Spleen (tissue), 11 donors: ENCODE measurements at regions not wholly inside any gene's neighbourhood (a gene's known extent, or its start where the extent isn't known, plus 50 kb on each side); places are given as distances from the start of the nearest gene placed in this dataset.
"Not testable (repeated sequence)": the region's sequence is repeated elsewhere in the genome, so short reads cannot be mapped to it uniquely, and the experiment has no call there.

ENCODE experiments used
- DNase-seq: peaks from one replicate; pipeline ENCODE4 v3.0.0-alpha.2; 2020
- H3K27ac ChIP-seq, 8 donors: fragments of 200-600 bp; sonication (generic) in 7 of 8; 1 replicate in 4 of 8; 2 replicates in 4 of 8; pipeline versions ENCODE4 v1.5.0 to v1.8.0; 2016 to 2021; ENCODE audit warnings: inconsistent platforms in 4 of 8, mild to moderate bottlenecking in 4 of 8, moderate library complexity in 1 of 8
- H3K27me3 ChIP-seq, 7 donors: fragments of 200-600 bp; sonication (generic) in 6 of 7; replicated peaks in 1 of 7; 1 replicate in 4 of 7; 2 replicates in 3 of 7; pipeline versions ENCODE4 v1.5.0 to v1.8.0; 2016 to 2021; ENCODE audit warnings: inconsistent platforms in 3 of 7, mild to moderate bottlenecking in 1 of 7
- H3K36me3 ChIP-seq, 6 donors: fragments of 200-600 bp; sonication (generic) in 5 of 6; 1 replicate in 4 of 6; 2 replicates in 2 of 6; pipeline versions ENCODE4 v1.5.0 to v1.8.0; 2016 to 2021; ENCODE audit warnings: inconsistent platforms in 2 of 6
- H3K4me1 ChIP-seq, 6 donors: fragments of 200-600 bp; sonication (generic) in 5 of 6; 1 replicate in 3 of 6; 2 replicates in 3 of 6; pipeline versions ENCODE4 v1.5.0 to v1.8.0; 2016 to 2021; ENCODE audit warnings: inconsistent platforms in 3 of 6
- H3K4me3 ChIP-seq, 8 donors: fragments of 200-600 bp; sonication (generic) in 7 of 8; 1 replicate in 4 of 8; 2 replicates in 4 of 8; pipeline versions ENCODE4 v1.5.0 to v1.8.0; 2016 to 2021; ENCODE audit warnings: inconsistent platforms in 4 of 8, mild to moderate bottlenecking in 4 of 8, moderate library complexity in 2 of 8
- H3K9me3 ChIP-seq, 8 donors: fragments of 200-600 bp; sonication (generic) in 7 of 8; 1 replicate in 4 of 8; 2 replicates in 4 of 8; pipeline versions ENCODE4 v1.5.0 to v1.8.0; 2016 to 2021; ENCODE audit warnings: inconsistent platforms in 4 of 8
- POLR2A ChIP-seq, 3 donors: fragments of 450-650 bp; IDR thresholded peaks; one replicate each; pipeline ENCODE4 v1.5.1; 2017; ENCODE audit warnings: antibody characterized with exemption in 3 of 3, mild to moderate bottlenecking in 1 of 3
- POLR2AphosphoS5 ChIP-seq, 3 donors: sonication (generic); formaldehyde crosslinking; IDR thresholded peaks; one replicate each; pipeline ENCODE4 v1.5.1; 2017; ENCODE audit warnings: antibody characterized with exemption in 3 of 3
- WGBS, 5 donors: extraction: QIAGEN DNeasy Blood & Tissue Kit in 3 of 5; methylation state at CpG; one replicate each; pipeline versions ENCODE4 v1.1.5 to v1.1.7; 2013 to 2018; 5-methylcytosine and 5-hydroxymethylcytosine counted together
- intact Hi-C: fragments of 100-400 bp; cut with DNase I; formaldehyde crosslinking; loops from one replicate; pipeline ENCODE4 v1.15.0; 2023; ENCODE audit warnings: low total_unique reads
- TF ChIP-seq, protein P1 (sequence below), 11 experiments: fragments of 200-600 bp in 7 of 11; fragments of 450-650 bp in 4 of 11; sonication (generic) in 4 of 11; IDR thresholded peaks in 8 of 11; conservative IDR thresholded peaks in 3 of 11; 1 replicate in 7 of 11; 2 replicates in 4 of 11; pipeline versions ENCODE4 v1.4.0 to v1.8.0; 2016 to 2021; ENCODE audit warnings: antibody characterized with exemption in 11 of 11, inconsistent platforms in 4 of 11, mild to moderate bottlenecking in 1 of 11
- donor health status: healthy with polysubstance abuse.
- donor health status: DM: no; HTN: no; CAD: no; lungs with moderate emphysema.
- donor health status: DM: no; HTN: no; CAD: no.
- donor health status: Bipolar disorder and iron deficiency.
- donor health status: healthy.
- donor health status: DM: no; HTN: no; CAD: no.
- donor health status: DM: yes; HTN: yes; CAD: no.

GRCh38 chr9:29440449-29440848 lies 1867.2 kb upstream of the C9orf72 start:
- Histone ChIP-seq H3K27ac (no peak overlapping the region), H3K36me3 (no peaks in the 10 kb centered on the region), H3K4me3 (no peak overlapping the region), H3K4me1 (no peaks in the 10 kb centered on the region), H3K27me3 (no peaks in the 10 kb centered on the region), H3K9me3 (no peaks in the 10 kb centered on the region)
- TF ChIP-seq POLR2A (IDR thresholded peaks at IDR 0.05) (no peak), POLR2AphosphoS5 (IDR thresholded peaks at IDR 0.05) (no peak)
- TF ChIP-seq, protein P1, sequence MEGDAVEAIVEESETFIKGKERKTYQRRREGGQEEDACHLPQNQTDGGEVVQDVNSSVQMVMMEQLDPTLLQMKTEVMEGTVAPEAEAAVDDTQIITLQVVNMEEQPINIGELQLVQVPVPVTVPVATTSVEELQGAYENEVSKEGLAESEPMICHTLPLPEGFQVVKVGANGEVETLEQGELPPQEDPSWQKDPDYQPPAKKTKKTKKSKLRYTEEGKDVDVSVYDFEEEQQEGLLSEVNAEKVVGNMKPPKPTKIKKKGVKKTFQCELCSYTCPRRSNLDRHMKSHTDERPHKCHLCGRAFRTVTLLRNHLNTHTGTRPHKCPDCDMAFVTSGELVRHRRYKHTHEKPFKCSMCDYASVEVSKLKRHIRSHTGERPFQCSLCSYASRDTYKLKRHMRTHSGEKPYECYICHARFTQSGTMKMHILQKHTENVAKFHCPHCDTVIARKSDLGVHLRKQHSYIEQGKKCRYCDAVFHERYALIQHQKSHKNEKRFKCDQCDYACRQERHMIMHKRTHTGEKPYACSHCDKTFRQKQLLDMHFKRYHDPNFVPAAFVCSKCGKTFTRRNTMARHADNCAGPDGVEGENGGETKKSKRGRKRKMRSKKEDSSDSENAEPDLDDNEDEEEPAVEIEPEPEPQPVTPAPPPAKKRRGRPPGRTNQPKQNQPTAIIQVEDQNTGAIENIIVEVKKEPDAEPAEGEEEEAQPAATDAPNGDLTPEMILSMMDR (IDR thresholded peaks at IDR 0.05 in 8 of 11, conservative IDR thresholded peaks at IDR 0.05 in 3 of 11): no peak
- intact Hi-C loops: no loop called here
- no peak for DNase-seq
- 85 to 96% (median 89%) methylated on average over 4 of the region's 4 CpGs for WGBS, 5 donors

GRCh38 chr9:29445751-29446150 lies 1872.5 kb upstream of the C9orf72 start:
- no peaks in the 10 kb centered on the region for H3K4me1 ChIP-seq
- H3K9me3 ChIP-seq: peaks cover 0 to 7% (median under 1%) of the 10 kb centered on the region in 8 donors
- H3K4me3 ChIP-seq: no peak overlapping the region
- intact Hi-C loops: no loop called here
- TF ChIP-seq, protein P1 (IDR thresholded peaks at IDR 0.05 in 8 of 11, conservative IDR thresholded peaks at IDR 0.05 in 3 of 11): no peak
- TF ChIP-seq POLR2A (IDR thresholded peaks at IDR 0.05) (no peak), POLR2AphosphoS5 (IDR thresholded peaks at IDR 0.05) (no peak)
- H3K27me3 ChIP-seq: no peaks in the 10 kb centered on the region
- no peaks in the 10 kb centered on the region for H3K36me3 ChIP-seq
- DNase-seq: no peak
- no peak overlapping the region for H3K27ac ChIP-seq
- WGBS, 5 donors: 66 to 84% (median 70%) methylated on average over 3 of the region's 3 CpGs

GRCh38 chr9:29449306-29449705 lies 1876.0 kb upstream of the C9orf72 start:
- Histone ChIP-seq H3K4me3 (no peak overlapping the region), H3K27ac (no peak overlapping the region), H3K36me3 (no peaks in the 10 kb centered on the region), H3K4me1 (no peaks in the 10 kb centered on the region), H3K27me3 (no peaks in the 10 kb centered on the region), H3K9me3 (peaks cover 0 to 9% (median 2%) of the 10 kb centered on the region in 8 donors)
- TF ChIP-seq POLR2A (IDR thresholded peaks at IDR 0.05): no peak
- TF ChIP-seq POLR2AphosphoS5 (IDR thresholded peaks at IDR 0.05): no peak
- TF ChIP-seq, protein P1 (IDR thresholded peaks at IDR 0.05 in 8 of 11, conservative IDR thresholded peaks at IDR 0.05 in 3 of 11): no peak
- no peak for DNase-seq
- intact Hi-C loops: no loop called here

DNA sequence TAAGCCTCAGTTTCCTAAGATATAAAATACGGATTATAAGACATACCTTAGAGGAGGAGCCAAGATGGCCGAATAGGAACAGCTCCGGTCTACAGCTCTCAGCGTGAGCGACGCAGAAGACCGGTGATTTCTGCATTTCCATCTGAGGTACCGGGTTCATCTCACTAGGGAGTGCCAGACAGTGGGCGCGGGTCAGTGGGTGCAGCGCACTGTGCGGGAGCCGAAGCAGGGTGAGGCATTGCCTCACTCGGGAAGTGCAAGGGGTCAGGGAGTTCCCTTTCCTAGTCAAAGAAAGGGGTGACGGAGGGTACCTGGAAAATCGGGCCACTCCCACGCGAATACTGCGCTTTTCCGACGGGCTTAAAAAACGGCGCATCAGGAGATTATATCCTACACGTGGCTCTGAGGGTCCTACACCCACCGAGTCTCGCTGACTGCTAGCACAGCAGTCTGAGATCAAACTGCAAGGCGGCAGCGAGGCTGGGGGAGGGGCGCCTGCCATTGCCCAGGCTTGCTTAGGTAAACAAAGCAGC lies 1877.1 kb upstream of the C9orf72 start:
- H3K9me3 ChIP-seq, H3K27ac ChIP-seq, H3K27me3 ChIP-seq, intact Hi-C loops, DNase-seq, H3K36me3 ChIP-seq, H3K4me3 ChIP-seq, H3K4me1 ChIP-seq: not testable (repeated sequence)
- 82 to 93% (median 89%) methylated on average over 25 to 29 of the region's 29 CpGs for WGBS, 5 donors

GRCh38 chr9:29456940-29457339 lies 1883.7 kb upstream of the C9orf72 start:
- Histone ChIP-seq H3K27me3 (no peaks in the 10 kb centered on the region), H3K36me3 (no peaks in the 10 kb centered on the region), H3K4me1 (no peaks in the 10 kb centered on the region), H3K27ac (no peak overlapping the region), H3K9me3 (peaks cover 0 to 32% (median 9%) of the 10 kb centered on the region in 8 donors), H3K4me3 (no peak overlapping the region)
- intact Hi-C loops: no loop called here
- DNase-seq: no peak
- TF ChIP-seq POLR2AphosphoS5 (IDR thresholded peaks at IDR 0.05) (no peak), POLR2A (IDR thresholded peaks at IDR 0.05) (no peak)
- TF ChIP-seq, protein P1 (IDR thresholded peaks at IDR 0.05 in 8 of 11, conservative IDR thresholded peaks at IDR 0.05 in 3 of 11): no peak
- WGBS, 5 donors: 90 to 96% (median 91%) methylated on average over 3 of the region's 3 CpGs
